Activated CD8-positive, alpha-beta T cell treated with anti-CD3 and anti-CD28 coated beads for 36 hours (primary cell): ENCODE measurements at regions not wholly inside any gene's neighbourhood (a gene's known extent, or its start where the extent isn't known, plus 50 kb on each side); places are given as distances from the start of the nearest gene placed in this dataset.
"Not testable (repeated sequence)": the region's sequence is repeated elsewhere in the genome, so short reads cannot be mapped to it uniquely, and the experiment has no call there.

ENCODE experiments used
- ATAC-seq: fragments of 200-7000 bp; cut with Tn5 transposase; one replicate; pipeline ENCODE4 v1.10.0; 2021; ENCODE audit warnings: mild to moderate bottlenecking, moderate library complexity
- CTCF ChIA-PET: fragments of 350-600 bp; sonication (Branson Sonifier 250); formaldehyde crosslinking; loops from one replicate; lab custom pipeline; 2021; ENCODE audit warnings: antibody characterized with exemption; lab: Charles Lee
- POLR2A ChIA-PET: fragments of 350-600 bp; sonication (Branson Sonifier 250); formaldehyde crosslinking; loops from one replicate; lab custom pipeline; 2021; ENCODE audit warnings: antibody characterized with exemption; lab: Charles Lee
- DNase-seq: peaks from one replicate; pipeline ENCODE4 v3.0.0-alpha.2; 2020
- H3K27ac Mint-ChIP-seq: one replicate; pipeline ENCODE4 v1.8.0; 2021; ENCODE audit warnings: mild to moderate bottlenecking, mixed read lengths
- H3K27me3 Mint-ChIP-seq: one replicate; pipeline ENCODE4 v1.8.0; 2021; ENCODE audit warnings: mixed read lengths
- H3K36me3 Mint-ChIP-seq: one replicate; pipeline ENCODE4 v1.8.0; 2021; ENCODE audit warnings: low read depth, mixed read lengths
- H3K4me1 Mint-ChIP-seq: one replicate; pipeline ENCODE4 v1.8.0; 2021; ENCODE audit warnings: low read depth, mixed read lengths
- H3K4me3 Mint-ChIP-seq: one replicate; pipeline ENCODE4 v1.8.0; 2021; ENCODE audit warnings: mild to moderate bottlenecking, moderate library complexity, mixed read lengths
- H3K9me3 Mint-ChIP-seq: one replicate; pipeline ENCODE4 v1.8.0; 2021; ENCODE audit warnings: mixed read lengths
- intact Hi-C: fragments of 100-400 bp; cut with micrococcal nuclease; formaldehyde crosslinking; loops from one replicate; pipeline ENCODE4 v1.10.0; 2022
- TF ChIP-seq, protein P1 (sequence below): fragments of 200-600 bp; IDR thresholded peaks from one replicate; pipeline ENCODE4 v1.8.0; 2022; ENCODE audit warnings: antibody characterized with exemption, mild to moderate bottlenecking

DNA sequence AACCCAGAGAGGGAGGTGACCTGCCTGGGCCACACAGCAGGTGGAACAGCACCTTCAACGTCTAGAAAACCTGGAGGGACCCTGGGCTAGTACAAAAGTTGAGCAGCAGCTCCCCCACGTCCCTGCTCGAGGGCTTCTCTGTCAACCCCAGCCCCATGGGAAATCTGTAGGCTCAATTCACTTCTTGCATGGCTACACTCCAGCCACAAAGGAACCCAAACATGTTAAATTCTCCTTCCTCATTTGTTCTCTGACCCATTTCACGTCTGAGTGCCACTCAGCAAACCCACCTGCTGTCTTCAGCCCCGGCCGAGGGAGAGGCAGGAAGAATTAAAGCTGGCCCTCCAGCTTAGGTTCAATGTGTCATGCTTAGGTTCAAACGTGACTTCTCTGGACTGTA lies 418.5 kb downstream of the MIAT start:
- no peaks in the 10 kb centered on the region for H3K36me3 Mint-ChIP-seq
- DNase-seq (no peak), ATAC-seq (no peak)
- H3K4me3 Mint-ChIP-seq = no peak overlapping the region
- ChIA-PET CTCF (no interaction called here), POLR2A (interaction anchor here (0.7 kb wide), 1 partner anchor 12 kb away, joined by 3 read pairs; no protein-coding TSS in a partner anchor)
- intact Hi-C loops = no loop called here
- TF ChIP-seq, protein P1, sequence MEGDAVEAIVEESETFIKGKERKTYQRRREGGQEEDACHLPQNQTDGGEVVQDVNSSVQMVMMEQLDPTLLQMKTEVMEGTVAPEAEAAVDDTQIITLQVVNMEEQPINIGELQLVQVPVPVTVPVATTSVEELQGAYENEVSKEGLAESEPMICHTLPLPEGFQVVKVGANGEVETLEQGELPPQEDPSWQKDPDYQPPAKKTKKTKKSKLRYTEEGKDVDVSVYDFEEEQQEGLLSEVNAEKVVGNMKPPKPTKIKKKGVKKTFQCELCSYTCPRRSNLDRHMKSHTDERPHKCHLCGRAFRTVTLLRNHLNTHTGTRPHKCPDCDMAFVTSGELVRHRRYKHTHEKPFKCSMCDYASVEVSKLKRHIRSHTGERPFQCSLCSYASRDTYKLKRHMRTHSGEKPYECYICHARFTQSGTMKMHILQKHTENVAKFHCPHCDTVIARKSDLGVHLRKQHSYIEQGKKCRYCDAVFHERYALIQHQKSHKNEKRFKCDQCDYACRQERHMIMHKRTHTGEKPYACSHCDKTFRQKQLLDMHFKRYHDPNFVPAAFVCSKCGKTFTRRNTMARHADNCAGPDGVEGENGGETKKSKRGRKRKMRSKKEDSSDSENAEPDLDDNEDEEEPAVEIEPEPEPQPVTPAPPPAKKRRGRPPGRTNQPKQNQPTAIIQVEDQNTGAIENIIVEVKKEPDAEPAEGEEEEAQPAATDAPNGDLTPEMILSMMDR = no peak
- H3K4me1 Mint-ChIP-seq = no peaks in the 10 kb centered on the region
- peaks cover 8% of the 10 kb centered on the region for H3K27me3 Mint-ChIP-seq
- H3K9me3 Mint-ChIP-seq = peaks cover 3% of the 10 kb centered on the region
- no peak overlapping the region for H3K27ac Mint-ChIP-seq

DNA sequence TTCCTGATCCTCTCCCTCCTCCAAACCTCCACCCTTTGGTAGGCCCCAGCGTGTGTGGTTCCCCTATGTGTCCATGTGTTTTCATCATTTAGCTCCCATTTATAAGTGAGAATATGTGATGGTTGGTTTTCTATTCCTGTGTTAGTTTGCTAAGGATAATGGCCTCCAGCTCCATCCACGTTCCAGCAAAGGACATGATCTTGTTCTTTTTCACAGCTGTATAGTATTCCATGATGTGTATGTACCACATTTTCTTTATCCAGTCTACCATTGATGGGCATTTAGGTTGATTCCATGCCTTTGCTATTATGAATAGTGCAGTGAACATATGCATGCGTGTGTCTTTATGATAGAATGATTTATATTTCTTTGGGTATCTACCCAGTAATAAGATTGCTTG lies 420.7 kb downstream of the MIAT start:
- ATAC-seq, H3K27ac Mint-ChIP-seq, CTCF ChIA-PET, H3K4me3 Mint-ChIP-seq, H3K9me3 Mint-ChIP-seq, DNase-seq, H3K36me3 Mint-ChIP-seq, H3K4me1 Mint-ChIP-seq, H3K27me3 Mint-ChIP-seq, intact Hi-C loops, POLR2A ChIA-PET: not testable (repeated sequence)

DNA sequence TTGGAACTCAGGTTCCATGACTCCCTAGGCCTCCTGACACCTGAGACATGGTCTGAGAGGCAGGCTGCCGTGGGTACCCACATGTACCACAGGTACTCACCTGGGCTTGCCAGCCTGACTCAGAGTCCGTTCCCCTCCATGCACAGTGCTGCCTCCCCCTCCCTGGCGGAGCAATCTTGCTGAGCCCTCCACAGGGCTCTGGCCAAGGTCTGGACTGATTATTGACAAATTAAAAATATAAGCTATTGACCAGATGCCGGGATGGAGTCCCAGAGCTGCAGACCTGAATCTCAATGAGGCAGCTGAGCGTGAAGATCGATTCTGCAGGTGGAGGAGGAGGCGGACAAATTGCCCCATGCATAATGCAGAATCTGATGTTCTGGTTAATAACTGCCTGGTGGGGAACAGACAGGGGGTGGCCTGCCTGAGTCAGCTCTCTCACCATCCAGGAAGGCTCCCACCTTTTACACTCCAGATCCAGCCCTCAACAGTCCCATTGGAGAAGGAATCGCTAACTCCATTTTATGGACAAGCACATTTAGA lies 422.7 kb downstream of the MIAT start:
- Mint-ChIP-seq H3K27ac (no peak overlapping the region), H3K4me3 (no peak overlapping the region)
- CTCF ChIA-PET = no interaction called here

DNA sequence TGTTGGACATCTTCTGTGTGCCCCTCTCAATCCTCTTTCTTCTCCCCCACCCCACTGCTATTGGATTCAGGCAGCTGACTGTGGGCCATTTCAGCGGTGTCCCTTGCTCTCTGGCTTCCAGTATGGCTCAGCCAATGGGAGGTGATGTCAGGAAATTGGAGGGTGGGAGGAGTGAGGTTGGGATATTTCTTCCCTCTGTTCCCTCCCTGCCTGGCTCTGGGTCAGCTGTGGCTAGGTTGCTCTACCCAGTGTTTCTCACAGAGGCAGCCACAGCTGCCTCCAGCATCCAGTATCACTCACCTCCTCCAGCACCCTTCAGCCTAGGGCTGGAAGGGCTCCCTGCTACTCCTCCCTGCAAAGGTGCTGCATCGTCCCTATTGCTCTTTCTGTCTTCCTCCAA lies 423.5 kb downstream of the MIAT start:
- no peaks in the 10 kb centered on the region for H3K36me3 Mint-ChIP-seq
- H3K4me1 Mint-ChIP-seq = no peaks in the 10 kb centered on the region
- H3K4me3 Mint-ChIP-seq = no peak overlapping the region
- DNase-seq (no peak), ATAC-seq (no peak)
- H3K27me3 Mint-ChIP-seq = peaks cover 9% of the 10 kb centered on the region
- H3K9me3 Mint-ChIP-seq = peaks cover 3% of the 10 kb centered on the region
- ChIA-PET CTCF (no interaction called here), POLR2A (no interaction called here)
- TF ChIP-seq, protein P1 = no peak
- H3K27ac Mint-ChIP-seq = no peak overlapping the region
- intact Hi-C loops = no loop called here

More for the DNA sequence above, 422.7 kb downstream of the MIAT start:
- Mint-ChIP-seq H3K4me1 (no peaks in the 10 kb centered on the region), H3K36me3 (no peaks in the 10 kb centered on the region), H3K27me3 (peaks cover 2% of the 10 kb centered on the region), H3K9me3 (peaks cover 3% of the 10 kb centered on the region)
- intact Hi-C loops = no loop called here
- ATAC-seq (no peak), DNase-seq (no peak)
- TF ChIP-seq, protein P1 = no peak
- POLR2A ChIA-PET = no interaction called here

DNA sequence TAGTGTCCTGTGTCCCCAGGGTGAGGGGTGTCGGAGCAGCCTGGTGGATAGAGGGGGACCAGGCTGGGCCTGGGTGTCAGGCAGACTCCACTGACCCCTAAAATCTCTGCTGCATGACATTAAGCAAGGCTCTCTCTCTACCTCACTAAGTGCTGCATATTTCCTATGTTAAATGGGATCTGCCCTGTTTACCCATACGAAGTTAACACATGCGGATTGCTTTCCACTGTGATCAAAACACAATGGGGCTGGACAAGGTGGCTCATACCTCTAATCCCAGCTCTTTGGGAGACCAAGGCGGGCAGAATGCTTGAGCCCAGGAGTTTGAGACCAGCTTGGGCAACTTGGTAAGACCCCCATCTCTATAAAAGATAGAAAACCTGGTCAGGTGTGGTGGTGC lies 426.2 kb downstream of the MIAT start:
- no peak for ATAC-seq

More for the DNA sequence above, 426.2 kb downstream of the MIAT start:
- CTCF ChIA-PET = no interaction called here
- TF ChIP-seq, protein P1 = no peak
- intact Hi-C loops = no loop called here
- no peaks in the 10 kb centered on the region for H3K4me1 Mint-ChIP-seq
- POLR2A ChIA-PET = no interaction called here
- peaks cover 1% of the 10 kb centered on the region for H3K9me3 Mint-ChIP-seq
- peaks cover 16% of the 10 kb centered on the region for H3K27me3 Mint-ChIP-seq
- H3K27ac Mint-ChIP-seq = no peak overlapping the region
- no peaks in the 10 kb centered on the region for H3K36me3 Mint-ChIP-seq
- H3K4me3 Mint-ChIP-seq = no peak overlapping the region
- no peak for DNase-seq
